ENCODE measurements at regions not wholly inside any gene's neighbourhood (a gene's known extent, or its start where the extent isn't known, plus 50 kb on each side); places are given as distances from the start of the nearest gene placed in this dataset.
"Not testable (repeated sequence)": the region's sequence is repeated elsewhere in the genome, so short reads cannot be mapped to it uniquely, and the experiment has no call there.

- not testable (repeated sequence) for DNase-seq
These were observed 176.8 kb downstream of the CDC14C start for GRCh38 chr7:49100908-49101740.

- no peak for DNase-seq
These were observed 178.1 kb downstream of the CDC14C start for GRCh38 chr7:49102411-49102810.

GRCh38 chr7:49111706-49112105 lies 187.4 kb downstream of the CDC14C start:
- no peak for DNase-seq

DNA sequence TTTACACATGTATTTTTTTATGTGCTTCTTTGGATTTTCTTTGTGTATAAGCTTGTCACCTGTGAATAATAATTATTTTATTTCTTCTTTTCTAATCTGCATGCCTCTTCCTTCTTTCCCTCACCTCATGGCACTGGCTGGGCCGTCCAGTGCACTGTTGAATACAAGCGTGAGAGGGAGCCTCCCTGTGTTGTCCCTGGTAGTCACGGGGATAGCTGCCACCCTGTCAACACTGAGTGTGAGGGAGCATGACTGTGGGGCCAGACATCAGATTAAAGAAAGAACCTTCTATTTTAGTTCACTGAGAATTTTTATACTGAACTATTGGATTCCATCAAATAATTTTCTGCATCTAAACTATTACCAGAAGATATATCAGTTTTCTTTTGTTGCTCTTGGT lies 187.9 kb downstream of the CDC14C start:
- no peak for DNase-seq

GRCh38 chr7:49112647-49113046 lies 188.3 kb downstream of the CDC14C start:
- no peak for DNase-seq

DNA sequence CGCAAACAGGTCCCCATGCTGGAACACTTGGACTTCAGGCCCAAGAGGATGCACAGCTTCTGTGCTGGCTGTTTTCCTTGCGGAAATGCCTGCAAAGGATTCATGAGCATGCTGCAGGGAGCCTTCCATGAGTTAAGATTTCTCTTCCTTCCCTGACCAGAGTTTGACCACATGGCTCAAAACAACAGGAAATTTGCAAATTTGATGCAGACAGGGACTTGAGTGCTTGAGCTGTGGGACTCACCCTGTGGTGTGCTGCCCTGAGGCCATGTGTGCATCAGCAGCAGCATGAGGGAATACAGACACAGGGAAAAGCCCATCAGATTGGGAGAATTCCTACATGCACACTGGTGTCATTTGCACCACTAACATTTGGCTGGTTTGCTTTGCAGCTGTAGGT lies 195.4 kb downstream of the CDC14C start:
- DNase-seq: no peak

DNA sequence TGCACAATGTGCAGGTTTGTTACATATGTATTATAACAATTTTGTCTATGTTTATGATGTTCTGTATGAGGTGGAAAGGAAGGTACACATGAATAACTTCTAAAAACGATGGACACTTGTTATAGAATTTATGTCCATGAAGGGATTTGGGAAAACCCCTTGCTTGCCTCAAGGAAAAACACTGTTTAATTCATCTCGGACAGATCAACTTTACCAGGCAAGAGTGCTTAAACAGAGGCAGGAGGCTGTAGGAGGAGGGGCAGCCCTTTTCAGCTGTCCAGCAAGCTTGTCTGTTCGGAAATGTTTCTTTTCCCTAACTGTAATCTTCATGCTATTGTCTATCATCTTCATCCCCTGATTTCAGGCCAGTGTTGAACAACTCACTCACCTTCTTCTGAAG lies 200.9 kb downstream of the CDC14C start:
- no peak for DNase-seq

DNA sequence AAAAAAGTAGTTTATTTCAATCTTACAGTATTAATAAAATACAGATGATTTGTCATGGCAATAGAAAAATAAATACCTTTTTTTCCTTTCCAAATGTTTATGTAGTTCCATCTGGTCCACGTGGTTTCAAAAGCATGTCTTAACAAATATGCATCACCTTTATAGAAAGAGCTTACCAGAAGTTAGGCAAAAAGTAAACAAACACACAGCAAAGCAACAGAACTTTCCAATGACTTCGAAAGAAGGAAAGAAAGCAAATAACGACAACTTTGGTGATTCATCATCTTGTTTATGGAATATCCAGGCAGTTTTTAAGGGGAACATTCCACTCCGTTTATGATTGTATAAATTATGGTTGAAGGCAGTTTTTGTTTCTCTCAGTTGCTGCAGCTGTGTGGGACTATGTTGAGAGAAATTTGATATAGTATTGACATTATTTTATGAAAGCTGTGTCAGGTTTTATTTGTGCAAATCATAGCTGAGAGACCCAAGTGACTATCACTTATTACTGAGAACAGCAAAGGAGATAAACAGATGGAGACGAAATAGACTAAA lies 203.1 kb downstream of the CDC14C start:
- no peak for DNase-seq

DNA sequence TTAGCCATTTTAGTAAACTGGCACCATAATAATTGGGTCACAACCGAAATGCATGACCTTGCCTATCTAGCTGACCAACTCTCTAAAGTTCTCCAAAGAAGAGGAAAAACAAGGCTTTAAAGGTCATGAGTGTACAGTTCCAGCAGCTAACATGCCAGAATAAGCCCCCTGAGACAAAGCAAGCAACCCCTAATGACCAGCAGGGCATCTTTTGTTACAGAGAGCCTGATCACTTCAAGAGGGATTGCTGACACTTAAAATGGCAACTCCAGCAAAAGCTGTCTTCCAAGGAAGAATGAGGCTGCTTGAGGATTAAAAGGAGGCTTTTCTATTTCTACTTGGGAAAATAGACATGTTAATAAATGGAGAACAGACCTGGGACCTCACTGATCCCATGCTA lies 213.6 kb downstream of the CDC14C start:
- DNase-seq: no peak

- DNase-seq: no peak
These were observed 226.1 kb downstream of the CDC14C start for GRCh38 chr7:49150486-49150885.

DNA sequence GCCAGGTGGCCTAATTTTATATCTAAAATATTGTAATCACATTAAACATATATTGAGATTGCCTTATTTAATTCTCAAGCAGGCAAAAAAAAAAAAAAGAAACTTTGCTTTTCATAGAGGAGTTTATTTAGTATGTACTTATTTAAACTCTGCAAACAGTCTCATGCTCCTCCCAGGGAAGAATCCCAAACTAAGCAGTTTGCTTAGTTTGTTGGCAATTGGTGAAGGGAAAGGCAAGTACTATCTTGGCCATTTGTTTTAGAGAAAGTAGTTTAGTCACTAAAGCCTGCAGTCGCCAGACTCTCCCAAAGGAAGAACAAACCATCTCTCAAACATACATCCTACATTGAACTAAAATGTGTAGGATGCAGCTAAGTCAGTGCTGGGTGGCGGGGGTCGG lies 226.8 kb downstream of the CDC14C start:
- no peak for DNase-seq

DNA sequence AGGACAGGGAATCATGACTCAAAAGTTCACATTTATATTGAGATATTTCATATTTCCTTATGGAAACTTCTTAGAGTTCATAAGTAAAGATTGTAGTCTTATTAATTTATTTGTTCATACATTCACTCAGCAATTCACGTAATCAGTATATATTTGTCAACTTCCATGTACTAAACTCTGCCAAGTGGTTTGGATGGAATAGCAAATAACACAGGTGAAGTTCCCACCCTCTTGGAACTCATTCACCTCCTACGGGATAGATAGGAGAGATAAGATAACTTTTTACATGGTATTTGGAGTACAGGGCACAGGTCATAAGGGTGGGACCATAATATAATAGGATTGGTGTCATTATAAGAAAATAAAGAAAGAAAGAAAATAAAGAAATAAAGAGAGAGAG lies 234.0 kb downstream of the CDC14C start:
- DNase-seq: no peak

DNA sequence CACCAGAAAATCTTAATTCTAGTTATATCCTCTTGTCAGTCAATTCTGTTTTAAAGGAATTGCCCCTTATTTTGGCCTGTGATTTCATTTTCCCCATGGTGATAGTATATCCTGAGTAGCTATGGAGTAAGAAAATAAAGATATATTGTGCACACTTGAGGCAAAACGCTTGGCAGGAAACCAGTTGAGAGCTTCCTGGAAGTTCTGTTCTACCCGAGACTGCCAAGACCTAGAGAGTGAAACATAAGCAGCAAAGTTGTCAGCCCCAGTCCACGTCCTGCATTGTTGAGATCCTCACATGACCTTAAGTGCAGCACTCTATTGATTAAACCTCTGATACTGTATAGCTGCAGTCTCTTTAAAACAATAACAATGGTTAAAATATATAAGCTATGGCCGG lies 235.2 kb downstream of the CDC14C start:
- DNase-seq: no peak

GRCh38 chr7:49166441-49166840 lies 242.1 kb downstream of the CDC14C start:
- DNase-seq: peak in 1 of 3 experiments; percentile 27

GRCh38 chr7:49172639-49173038 lies 248.3 kb downstream of the CDC14C start:
- DNase-seq: no peak

DNA sequence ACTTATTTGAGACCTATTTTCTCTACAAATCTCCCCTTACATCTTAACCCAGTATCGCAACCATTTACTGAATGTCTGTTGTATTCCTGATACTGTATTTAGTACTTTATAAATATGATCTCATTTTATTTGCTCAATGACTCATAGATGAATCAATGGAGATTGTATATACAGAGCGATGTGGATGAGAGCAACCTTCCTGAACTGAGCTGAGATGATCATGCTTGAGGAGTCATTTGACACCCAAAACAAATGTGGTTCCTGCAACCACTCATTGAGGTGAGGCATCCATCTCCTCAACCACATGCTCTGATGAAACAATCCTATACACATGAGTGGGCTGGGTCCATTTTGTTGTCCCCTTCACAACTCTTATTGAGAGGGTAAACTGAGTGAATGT lies 250.0 kb downstream of the CDC14C start:
- no peak for DNase-seq

DNA sequence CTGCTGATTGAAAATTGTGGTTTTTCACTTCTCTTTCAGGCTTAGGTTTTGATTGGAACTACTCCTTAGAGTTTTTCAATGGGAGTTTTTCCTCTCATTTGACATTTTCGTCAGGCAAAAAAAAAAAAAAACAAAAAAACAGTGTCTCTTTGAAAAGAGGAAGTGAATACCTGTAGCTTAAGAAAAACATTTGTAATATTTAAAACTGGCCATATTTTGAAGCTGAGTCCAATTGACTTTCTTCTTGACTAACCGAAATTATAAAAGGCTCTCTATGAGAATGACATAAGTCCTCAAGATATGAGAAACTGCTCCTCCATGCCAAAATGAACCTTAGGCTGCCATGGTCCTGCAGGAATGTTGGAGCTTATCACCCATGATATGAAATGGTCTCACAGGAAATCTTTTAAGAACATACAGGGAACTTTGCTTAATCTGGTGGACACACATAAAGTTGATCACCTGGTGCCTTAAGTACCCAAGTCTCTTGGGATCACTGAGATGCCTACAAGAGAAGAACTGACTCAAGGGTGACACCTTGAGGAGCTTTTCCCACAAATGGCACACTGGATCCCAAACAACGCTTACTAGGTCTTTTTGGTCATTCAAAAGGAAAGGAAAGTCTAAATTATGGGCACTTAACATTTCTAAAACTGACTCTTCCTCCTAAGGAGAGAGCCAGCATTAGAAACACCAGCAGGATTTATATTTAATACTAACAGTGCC lies 263.4 kb downstream of the CDC14C start:
- DNase-seq: peak in 1 of 3 experiments; percentile 41

DNA sequence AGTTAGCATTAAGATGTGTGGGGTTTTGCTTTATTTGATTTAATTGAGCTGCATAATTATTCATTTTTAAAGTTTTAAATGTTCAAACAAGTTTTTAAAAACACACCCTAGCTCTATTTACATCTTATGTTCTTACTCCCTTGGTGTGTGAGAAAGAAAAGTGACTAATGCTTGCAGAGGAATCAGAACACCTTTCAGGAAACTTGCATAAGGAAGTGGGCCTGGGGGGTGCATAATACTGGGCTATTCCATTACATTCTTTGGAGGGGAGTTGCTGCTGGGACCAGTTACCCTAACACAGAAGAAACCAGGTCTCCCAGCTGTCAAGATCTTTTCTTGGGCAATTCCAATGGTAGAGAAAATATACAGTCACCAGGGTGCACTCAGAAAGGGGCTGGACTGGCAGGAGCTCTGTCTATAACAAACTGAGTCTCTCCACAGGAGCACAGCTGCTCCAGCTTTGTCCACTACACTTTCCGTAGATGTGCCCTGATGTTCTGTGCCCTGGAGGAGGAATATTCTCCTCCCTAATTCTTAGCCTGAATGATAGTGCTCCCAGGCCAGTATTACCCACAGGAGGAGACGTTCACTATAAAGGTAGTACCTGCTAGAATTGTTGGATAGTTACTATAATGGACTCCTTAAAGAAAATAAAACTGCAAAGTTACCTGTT lies 304.2 kb downstream of the CDC14C start:
- no peak for DNase-seq

- no peak for DNase-seq
These were observed 304.9 kb downstream of the CDC14C start for GRCh38 chr7:49229246-49229645.

DNA sequence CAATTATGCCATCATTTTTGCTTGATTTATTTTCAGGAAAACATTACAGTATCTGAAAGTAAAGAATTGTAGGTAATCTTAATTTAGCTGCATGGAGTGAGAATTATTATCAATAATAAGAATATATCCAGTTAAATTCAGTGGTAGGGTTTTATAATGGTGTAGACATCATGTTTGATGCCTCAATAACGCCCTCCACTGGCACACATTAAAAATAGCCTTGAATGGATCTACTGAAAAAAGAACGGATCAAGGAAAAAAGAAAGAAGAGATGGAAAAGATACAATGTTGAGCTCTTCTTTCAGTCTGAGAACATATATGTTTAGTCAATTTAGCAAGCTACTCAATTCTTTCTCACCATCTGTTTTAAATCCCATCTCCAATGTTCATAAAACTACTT lies 319.2 kb downstream of the CDC14C start:
- no peak for DNase-seq

DNA sequence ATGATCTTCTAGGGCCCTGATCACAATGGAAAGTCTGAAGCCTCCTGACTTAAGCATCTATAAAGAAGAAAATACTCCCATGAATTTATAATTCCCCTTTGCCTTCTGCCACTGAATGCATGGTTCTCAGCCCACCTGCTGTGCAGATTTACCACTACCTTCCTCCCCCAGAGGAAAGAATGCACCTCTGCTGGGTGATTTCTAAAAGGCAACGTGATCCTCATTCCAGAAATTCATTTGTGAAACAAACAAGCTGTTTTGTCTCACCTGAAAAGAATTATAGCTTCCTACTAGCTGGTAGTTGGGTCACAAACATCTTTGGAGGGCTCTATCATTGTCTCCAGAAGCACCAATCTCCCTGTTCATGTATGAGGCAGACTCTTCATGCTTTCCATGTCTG lies 320.2 kb downstream of the CDC14C start:
- DNase-seq: no peak

- no peak for DNase-seq
These were observed 320.7 kb downstream of the CDC14C start for GRCh38 chr7:49245062-49245461.

- DNase-seq: no peak
These were observed 323.4 kb downstream of the CDC14C start for GRCh38 chr7:49247759-49248158.

DNA sequence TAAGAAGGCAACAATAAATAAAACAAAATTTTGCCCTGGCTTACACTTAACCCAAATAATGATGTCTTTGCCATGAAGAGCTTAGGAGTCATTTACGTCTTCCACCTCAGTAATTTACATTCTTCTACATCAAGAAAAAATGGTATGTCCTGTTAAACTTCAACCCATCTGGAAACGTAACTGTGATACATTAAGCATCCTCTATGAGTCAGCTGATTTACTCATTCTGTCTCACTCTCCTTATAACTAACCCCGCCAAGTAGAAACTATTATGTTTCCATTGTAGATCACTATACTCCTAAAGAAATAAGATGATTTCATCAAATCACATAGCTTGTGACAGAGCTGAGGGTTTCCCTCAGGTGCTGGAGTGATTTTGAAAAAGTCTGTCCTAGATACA lies 330.7 kb downstream of the CDC14C start:
- no peak for DNase-seq

Data from NCI-H1417 (cell line).